ENCODE measurements at regions not wholly inside any gene's neighbourhood (a gene's known extent, or its start where the extent isn't known, plus 50 kb on each side); places are given as distances from the start of the nearest gene placed in this dataset.

GRCh38 chr3:7953449-7954014 is 548.1 kb upstream of the LMCD1 start:
- intact Hi-C loops (cut with DNase I; ENCODE audit: low total_unique reads): no loop called here
- Histone ChIP-seq H3K9me3 (no peaks in the 10 kb centered on the region), H3K4me1 (no peaks in the 10 kb centered on the region), H3K27ac (no peak overlapping the region), H3K27me3 (no peaks in the 10 kb centered on the region), H3K36me3 (no peaks in the 10 kb centered on the region), H3K4me3 (no peak overlapping the region)
- TF ChIP-seq POLR2AphosphoS5 (IDR thresholded peaks at IDR 0.05) (no peak), POLR2A (IDR thresholded peaks at IDR 0.05) (no peak)
- TF ChIP-seq, protein P1, sequence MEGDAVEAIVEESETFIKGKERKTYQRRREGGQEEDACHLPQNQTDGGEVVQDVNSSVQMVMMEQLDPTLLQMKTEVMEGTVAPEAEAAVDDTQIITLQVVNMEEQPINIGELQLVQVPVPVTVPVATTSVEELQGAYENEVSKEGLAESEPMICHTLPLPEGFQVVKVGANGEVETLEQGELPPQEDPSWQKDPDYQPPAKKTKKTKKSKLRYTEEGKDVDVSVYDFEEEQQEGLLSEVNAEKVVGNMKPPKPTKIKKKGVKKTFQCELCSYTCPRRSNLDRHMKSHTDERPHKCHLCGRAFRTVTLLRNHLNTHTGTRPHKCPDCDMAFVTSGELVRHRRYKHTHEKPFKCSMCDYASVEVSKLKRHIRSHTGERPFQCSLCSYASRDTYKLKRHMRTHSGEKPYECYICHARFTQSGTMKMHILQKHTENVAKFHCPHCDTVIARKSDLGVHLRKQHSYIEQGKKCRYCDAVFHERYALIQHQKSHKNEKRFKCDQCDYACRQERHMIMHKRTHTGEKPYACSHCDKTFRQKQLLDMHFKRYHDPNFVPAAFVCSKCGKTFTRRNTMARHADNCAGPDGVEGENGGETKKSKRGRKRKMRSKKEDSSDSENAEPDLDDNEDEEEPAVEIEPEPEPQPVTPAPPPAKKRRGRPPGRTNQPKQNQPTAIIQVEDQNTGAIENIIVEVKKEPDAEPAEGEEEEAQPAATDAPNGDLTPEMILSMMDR (IDR thresholded peaks at IDR 0.05): no peak
- DNase-seq (ENCODE audit: low spot score in 2 of 2): no peak

DNA sequence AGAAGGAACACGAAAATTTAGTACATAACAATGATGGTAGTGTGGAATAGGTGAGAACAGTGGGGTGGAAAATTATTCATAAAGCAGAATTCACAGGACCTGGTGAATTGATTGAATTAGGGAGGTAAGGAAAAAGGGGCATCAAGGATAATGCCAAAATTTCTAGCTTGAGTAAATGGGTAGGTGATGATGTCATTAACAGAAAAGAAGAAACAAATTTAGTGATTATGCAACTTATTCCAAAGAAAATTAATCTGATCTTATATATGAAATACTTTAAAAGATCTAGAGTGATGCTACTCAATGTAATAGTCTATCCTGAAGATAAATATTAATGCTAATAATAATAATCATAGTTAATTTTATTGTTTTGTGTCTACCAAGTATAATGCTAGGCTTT is 544.6 kb upstream of the LMCD1 start:
- DNase-seq (ENCODE audit: low spot score in 2 of 2): no peak
- Histone ChIP-seq H3K27ac (no peak overlapping the region), H3K4me3 (no peak overlapping the region), H3K36me3 (no peaks in the 10 kb centered on the region), H3K4me1 (no peaks in the 10 kb centered on the region), H3K9me3 (no peaks in the 10 kb centered on the region), H3K27me3 (no peaks in the 10 kb centered on the region)
- intact Hi-C loops (cut with DNase I; ENCODE audit: low total_unique reads): no loop called here
- TF ChIP-seq, protein P1 (IDR thresholded peaks at IDR 0.05): no peak
- TF ChIP-seq POLR2AphosphoS5 (IDR thresholded peaks at IDR 0.05) (no peak), POLR2A (IDR thresholded peaks at IDR 0.05) (no peak)

- DNase-seq (ENCODE audit: low spot score in 2 of 2): no peak
- no peaks in the 10 kb centered on the region for H3K4me1 ChIP-seq
- no peaks in the 10 kb centered on the region for H3K9me3 ChIP-seq
- no peak overlapping the region for H3K4me3 ChIP-seq
- H3K27ac ChIP-seq: no peak overlapping the region
- no peaks in the 10 kb centered on the region for H3K27me3 ChIP-seq
- no peaks in the 10 kb centered on the region for H3K36me3 ChIP-seq
- intact Hi-C loops (cut with DNase I; ENCODE audit: low total_unique reads): no loop called here
- TF ChIP-seq POLR2A (IDR thresholded peaks at IDR 0.05) (no peak), POLR2AphosphoS5 (IDR thresholded peaks at IDR 0.05) (no peak)
- TF ChIP-seq, protein P1 (IDR thresholded peaks at IDR 0.05): no peak
These were observed 542.5 kb upstream of the LMCD1 start for GRCh38 chr3:7959094-7959493.

- no peak overlapping the region for H3K27ac ChIP-seq
- H3K27me3 ChIP-seq: no peaks in the 10 kb centered on the region
- no peaks in the 10 kb centered on the region for H3K4me1 ChIP-seq
- no peaks in the 10 kb centered on the region for H3K36me3 ChIP-seq
- H3K9me3 ChIP-seq: no peaks in the 10 kb centered on the region
- DNase-seq (ENCODE audit: low spot score in 2 of 2): no peak
- no peak overlapping the region for H3K4me3 ChIP-seq
- intact Hi-C loops (cut with DNase I; ENCODE audit: low total_unique reads): no loop called here
- no peak for TF ChIP-seq POLR2AphosphoS5 (IDR thresholded peaks at IDR 0.05)
- TF ChIP-seq, protein P1 (IDR thresholded peaks at IDR 0.05): no peak
- TF ChIP-seq POLR2A (IDR thresholded peaks at IDR 0.05): no peak
These were observed 541.0 kb upstream of the LMCD1 start for GRCh38 chr3:7960601-7961000.

DNA sequence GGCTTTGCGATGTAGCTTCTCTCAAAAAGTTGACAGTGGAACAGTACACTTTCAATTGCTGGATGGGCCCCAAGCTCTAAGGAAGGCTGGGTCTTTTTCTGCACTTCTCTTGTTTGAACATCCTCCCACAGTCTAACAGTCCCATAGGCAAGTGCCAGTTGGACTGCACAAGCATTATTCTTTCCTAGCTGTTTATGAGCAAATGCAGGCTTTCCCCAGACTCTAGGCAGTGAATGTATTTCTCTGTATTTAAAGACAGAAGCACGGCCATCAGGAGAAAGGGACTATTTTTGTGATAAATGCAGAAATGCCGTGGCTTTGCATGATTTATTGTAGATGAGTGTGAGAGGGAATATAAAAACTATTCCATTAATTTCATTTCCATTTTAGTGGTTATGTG is 539.3 kb upstream of the LMCD1 start:
- no peaks in the 10 kb centered on the region for H3K27me3 ChIP-seq

More for the DNA sequence above, 539.3 kb upstream of the LMCD1 start:
- no peak overlapping the region for H3K27ac ChIP-seq
- no peak for TF ChIP-seq POLR2A (IDR thresholded peaks at IDR 0.05)
- no peak for TF ChIP-seq POLR2AphosphoS5 (IDR thresholded peaks at IDR 0.05)
- TF ChIP-seq, protein P1 (IDR thresholded peaks at IDR 0.05): no peak
- H3K4me1 ChIP-seq: no peaks in the 10 kb centered on the region
- DNase-seq (ENCODE audit: low spot score in 2 of 2): no peak
- intact Hi-C loops (cut with DNase I; ENCODE audit: low total_unique reads): no loop called here
- no peaks in the 10 kb centered on the region for H3K9me3 ChIP-seq
- no peak overlapping the region for H3K4me3 ChIP-seq
- no peaks in the 10 kb centered on the region for H3K36me3 ChIP-seq
